HCT116 (cell line): ENCODE measurements at regions not wholly inside any gene's neighbourhood (a gene's known extent, or its start where the extent isn't known, plus 50 kb on each side); places are given as distances from the start of the nearest gene placed in this dataset.

Experiments
- ATAC-seq: fragments of 200-7000 bp; cut with Tn5 transposase; 2 replicates; pipeline ENCODE4 v1.9.1; 2020; ENCODE audit warnings: mild to moderate bottlenecking, moderate library complexity
- BruUV-seq: library from RNA; stranded (reverse); fragments of 400-500 nt; replicated peaks from 2 replicates; lab custom pipeline; 2021; lab: Mats Ljungman, UMichigan
- CTCF ChIA-PET: fragments of 300-600 bp; sonication (Branson Sonifier 250); formaldehyde crosslinking; loops from one replicate; lab custom pipeline; 2021; ENCODE audit warnings: antibody characterized with exemption; lab: Charles Lee
- POLR2A ChIA-PET: fragments of 300-600, 350-600 bp; sonication (Branson Sonifier 250); formaldehyde crosslinking; loops from one replicate; lab custom pipeline; 2021; ENCODE audit warnings: antibody characterized with exemption; lab: Charles Lee
- RAD21 ChIA-PET, 2 experiments: fragments of 300-600 bp; sonication (Branson Sonifier 250); formaldehyde crosslinking; loops; one replicate each; lab custom pipeline; 2023; ENCODE audit warnings: low total read pairs in 2 of 2; ENCODE audit not compliant: uncharacterized antibody in 2 of 2, unreplicated experiment in 2 of 2, low non-redundant PET in 1 of 2; lab: Charles Lee
- DNase-seq: peaks from one replicate; pipeline ENCODE4 v3.0.0-alpha.2; 2010; ENCODE audit warnings: low read depth, low spot score
- H2AFZ ChIP-seq: fragments of 200-600 bp; shearing (Covaris generic), sonication (generic); 2 replicates; pipeline ENCODE4 v1.6.1; 2017; ENCODE audit warnings: low read depth, mixed run types, mixed read lengths, antibody characterized with exemption, low read length; ENCODE audit not compliant: poor library complexity, severe bottlenecking
- H3K27ac ChIP-seq: 2 replicates; pipeline ENCODE4 v1.5.1; 2012; ENCODE audit warnings: low read depth, low read length
- H3K27me3 ChIP-seq: fragments of 200-600 bp; sonication (generic); 2 replicates; pipeline ENCODE4 v1.6.1; 2016; ENCODE audit warnings: mixed run types, low read length, mixed read lengths; ENCODE audit not compliant: insufficient read depth
- H3K36me3 ChIP-seq, 2 experiments: fragments of 200-500 bp in 1 of 2; fragments of 200-600 bp in 1 of 2; sonication (Bioruptor generic) in 1 of 2; sonication (generic) in 1 of 2; 2 replicates each; pipeline versions ENCODE4 v1.5.1 to v1.6.1; 2014 to 2016; ENCODE audit warnings: low read length in 2 of 2, inconsistent platforms in 1 of 2, mixed read lengths in 1 of 2, mixed run types in 1 of 2; ENCODE audit not compliant: insufficient read depth in 2 of 2, control insufficient read depth in 1 of 2
- H3K4me1 ChIP-seq, 2 experiments: fragments of 200-600 bp in 1 of 2; sonication (generic) in 1 of 2; 2 replicates each; pipeline versions ENCODE4 v1.5.1 to v1.6.1; 2012 to 2017; ENCODE audit warnings: low read length in 2 of 2, inconsistent platforms in 1 of 2, mild to moderate bottlenecking in 1 of 2, mixed read lengths in 1 of 2, mixed run types in 1 of 2, moderate library complexity in 1 of 2; ENCODE audit not compliant: insufficient read depth in 2 of 2, control insufficient read depth in 1 of 2
- H3K4me2 ChIP-seq: fragments of 200-600 bp; sonication (generic); 2 replicates; pipeline ENCODE4 v1.6.1; 2017; ENCODE audit warnings: mixed run types, low read length, mixed read lengths
- H3K4me3 ChIP-seq, 2 experiments: fragments of 200-600 bp in 1 of 2; sonication (generic) in 1 of 2; replicated peaks in 1 of 2; 2 replicates each; pipeline ENCODE4 v1.5.1; 2011 to 2016; ENCODE audit warnings: low read length in 2 of 2, control low read depth in 1 of 2, low read depth in 1 of 2, mild to moderate bottlenecking in 1 of 2, mixed read lengths in 1 of 2, mixed run types in 1 of 2
- H3K79me2 ChIP-seq: fragments of 200-600 bp; sonication (generic); 2 replicates; pipeline ENCODE4 v1.6.1; 2017; ENCODE audit warnings: mild to moderate bottlenecking, mixed run types, low read length, moderate library complexity, mixed read lengths; ENCODE audit not compliant: insufficient read depth
- H3K9ac ChIP-seq: fragments of 200-600 bp; sonication (generic); 2 replicates; pipeline ENCODE4 v1.6.1; 2016; ENCODE audit warnings: low read length, mixed read lengths
- H3K9me2 ChIP-seq: fragments of 200-600 bp; sonication (generic), shearing (Covaris generic); 2 replicates; pipeline ENCODE4 v1.6.1; 2017; ENCODE audit warnings: mixed run types, mild to moderate bottlenecking, moderate library complexity; ENCODE audit not compliant: insufficient read depth
- H3K9me3 ChIP-seq, 2 experiments: fragments of 200-500 bp in 1 of 2; fragments of 200-600 bp in 1 of 2; sonication (Bioruptor generic) in 1 of 2; sonication (generic) in 1 of 2; 2 replicates each; pipeline ENCODE4 v1.6.1; 2014 to 2017; ENCODE audit warnings: low read length in 2 of 2, mixed read lengths in 2 of 2, inconsistent platforms in 1 of 2, low read depth in 1 of 2, mild to moderate bottlenecking in 1 of 2, mixed run types in 1 of 2, moderate library complexity in 1 of 2; ENCODE audit not compliant: control insufficient read depth in 1 of 2, insufficient read depth in 1 of 2
- H4K20me1 ChIP-seq: fragments of 200-600 bp; sonication (generic), shearing (Covaris generic); 2 replicates; pipeline ENCODE4 v1.6.1; 2017; ENCODE audit warnings: mixed run types, mild to moderate bottlenecking, moderate library complexity; ENCODE audit not compliant: insufficient read depth
- CTCF ChIP-seq, 3 experiments: fragments of 200-600 bp in 1 of 3; sonication (generic) in 1 of 3; IDR thresholded peaks in 2 of 3; conservative IDR thresholded peaks in 1 of 3; 2 replicates each; pipeline ENCODE4 v1.5.1; 2012 to 2017; ENCODE audit warnings: low read depth in 2 of 3, low read length in 2 of 3, antibody characterized with exemption in 1 of 3, borderline replicate concordance in 1 of 3, control low read depth in 1 of 3, mild to moderate bottlenecking in 1 of 3, mixed read lengths in 1 of 3, mixed run types in 1 of 3, moderate library complexity in 1 of 3; ENCODE audit not compliant: insufficient read depth in 1 of 3
- EZH2phosphoT487 ChIP-seq: fragments of 200-600 bp; IDR thresholded peaks from 2 replicates; pipeline ENCODE4 v1.6.1; 2018; ENCODE audit warnings: antibody characterized with exemption, borderline replicate concordance
- MAX ChIP-seq: IDR thresholded peaks from 2 replicates; pipeline ENCODE4 v1.6.1; 2012
- REST ChIP-seq: IDR thresholded peaks from 2 replicates; pipeline ENCODE4 v1.6.1; 2012; ENCODE audit warnings: low read depth
- SIN3A ChIP-seq: IDR thresholded peaks from 2 replicates; pipeline ENCODE4 v1.6.1; 2012; ENCODE audit warnings: low read depth
- TCF7L2 ChIP-seq: IDR thresholded peaks from 2 replicates; pipeline ENCODE4 v1.7.0; 2011; ENCODE audit warnings: borderline replicate concordance, inconsistent platforms; ENCODE audit not compliant: insufficient read depth, insufficient read length; ENCODE audit errors: extremely low read depth
- intact Hi-C: fragments of 100-400 bp; cut with micrococcal nuclease; formaldehyde crosslinking; loops from 2 replicates; pipeline ENCODE4 v1.10.0; 2022

GRCh38 chr4:26241179-26241578, 79.6 kb upstream of the RBPJ start:
- no peak overlapping the region for H3K27ac ChIP-seq
- BruUV-seq = no TSS peak
- TF ChIP-seq SIN3A = no peak
- TF ChIP-seq REST = no peak
- TF ChIP-seq EZH2phosphoT487 = no peak
- TF ChIP-seq CTCF (IDR thresholded peaks at IDR 0.05 in 2 of 3, conservative IDR thresholded peaks at IDR 0.05 in 1 of 3; ENCODE audit: borderline replicate concordance in 1 of 3, insufficient read depth in 1 of 3, low read depth in 2 of 3, low read length in 2 of 3) = no peak
- TF ChIP-seq MAX = no peak
- TF ChIP-seq TCF7L2 = no peak
- peaks cover 0 to 16% of the 10 kb centered on the region in 2 experiments; a peak in 2 of 4 replicates for H3K4me1 ChIP-seq
- no peaks in the 10 kb centered on the region for H3K36me3 ChIP-seq
- no peak overlapping the region for H2AFZ ChIP-seq
- no peaks in the 10 kb centered on the region for H4K20me1 ChIP-seq
- no peaks in the 10 kb centered on the region for H3K9me2 ChIP-seq
- RAD21 ChIA-PET = no interaction called here
- no peak overlapping the region for H3K9ac ChIP-seq
- no peak for DNase-seq
- H3K79me2 ChIP-seq = no peaks in the 10 kb centered on the region
- CTCF ChIA-PET = no interaction called here
- POLR2A ChIA-PET = no interaction called here
- H3K4me3 ChIP-seq = no peak overlapping the region
- no peak overlapping the region for H3K4me2 ChIP-seq
- no peaks in the 10 kb centered on the region for H3K9me3 ChIP-seq
- ATAC-seq = no peak
- intact Hi-C loops = no loop called here
- no peaks in the 10 kb centered on the region for H3K27me3 ChIP-seq
